ENCODE measurements at regions not wholly inside any gene's neighbourhood (a gene's known extent, or its start where the extent isn't known, plus 50 kb on each side); places are given as distances from the start of the nearest gene placed in this dataset.

DNA sequence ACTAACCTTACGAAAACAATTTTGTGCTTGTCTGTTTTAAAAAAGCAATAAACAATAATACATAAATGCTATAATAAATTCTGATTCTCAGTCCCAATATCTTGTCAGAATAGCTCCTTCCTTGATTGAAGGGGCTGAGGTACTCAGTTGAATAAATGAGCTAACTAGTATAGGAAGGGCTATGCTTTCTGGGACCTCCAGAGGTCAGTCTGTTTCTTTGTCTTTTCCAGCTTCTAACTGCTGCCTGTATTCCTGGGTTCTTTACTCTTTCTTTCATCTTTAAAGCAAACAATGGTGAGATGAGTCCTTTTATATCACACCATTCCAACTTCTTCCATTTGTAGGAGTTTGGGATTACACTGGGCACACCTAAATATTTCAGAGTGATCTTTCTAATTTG is 1297.0 kb upstream of the ATXN8OS start:
- TF ChIP-seq, protein P1, sequence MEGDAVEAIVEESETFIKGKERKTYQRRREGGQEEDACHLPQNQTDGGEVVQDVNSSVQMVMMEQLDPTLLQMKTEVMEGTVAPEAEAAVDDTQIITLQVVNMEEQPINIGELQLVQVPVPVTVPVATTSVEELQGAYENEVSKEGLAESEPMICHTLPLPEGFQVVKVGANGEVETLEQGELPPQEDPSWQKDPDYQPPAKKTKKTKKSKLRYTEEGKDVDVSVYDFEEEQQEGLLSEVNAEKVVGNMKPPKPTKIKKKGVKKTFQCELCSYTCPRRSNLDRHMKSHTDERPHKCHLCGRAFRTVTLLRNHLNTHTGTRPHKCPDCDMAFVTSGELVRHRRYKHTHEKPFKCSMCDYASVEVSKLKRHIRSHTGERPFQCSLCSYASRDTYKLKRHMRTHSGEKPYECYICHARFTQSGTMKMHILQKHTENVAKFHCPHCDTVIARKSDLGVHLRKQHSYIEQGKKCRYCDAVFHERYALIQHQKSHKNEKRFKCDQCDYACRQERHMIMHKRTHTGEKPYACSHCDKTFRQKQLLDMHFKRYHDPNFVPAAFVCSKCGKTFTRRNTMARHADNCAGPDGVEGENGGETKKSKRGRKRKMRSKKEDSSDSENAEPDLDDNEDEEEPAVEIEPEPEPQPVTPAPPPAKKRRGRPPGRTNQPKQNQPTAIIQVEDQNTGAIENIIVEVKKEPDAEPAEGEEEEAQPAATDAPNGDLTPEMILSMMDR (conservative IDR thresholded peaks at IDR 0.05; ENCODE audit: low read length), result no peak
- H3K4me3 ChIP-seq (ENCODE audit: low read length), result no peak overlapping the region
- no peak for DNase-seq (ENCODE audit: low read depth)

DNA sequence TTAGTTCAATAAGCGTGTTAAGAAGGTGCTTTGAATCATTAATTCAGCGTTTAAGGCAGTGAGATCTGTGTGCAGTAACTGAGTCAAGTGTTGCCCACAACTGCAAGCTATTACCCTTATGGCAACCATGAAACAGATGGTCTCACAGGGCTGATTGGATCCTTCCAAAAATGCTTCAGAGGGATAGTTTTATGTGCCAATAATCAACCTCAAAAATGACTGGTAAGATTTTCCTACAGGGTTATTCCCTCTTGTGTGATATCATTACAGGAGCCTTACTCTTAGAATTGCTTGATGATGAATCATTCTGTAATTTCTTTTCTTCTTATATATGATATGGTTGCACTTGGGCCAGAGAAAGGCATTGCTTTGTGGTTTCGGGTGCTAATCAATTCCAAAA is 1299.2 kb upstream of the ATXN8OS start:
- no peak for DNase-seq (ENCODE audit: low read depth)
- H3K4me3 ChIP-seq (ENCODE audit: low read length), result no peak overlapping the region
- TF ChIP-seq, protein P1 (conservative IDR thresholded peaks at IDR 0.05; ENCODE audit: low read length), result no peak

DNA sequence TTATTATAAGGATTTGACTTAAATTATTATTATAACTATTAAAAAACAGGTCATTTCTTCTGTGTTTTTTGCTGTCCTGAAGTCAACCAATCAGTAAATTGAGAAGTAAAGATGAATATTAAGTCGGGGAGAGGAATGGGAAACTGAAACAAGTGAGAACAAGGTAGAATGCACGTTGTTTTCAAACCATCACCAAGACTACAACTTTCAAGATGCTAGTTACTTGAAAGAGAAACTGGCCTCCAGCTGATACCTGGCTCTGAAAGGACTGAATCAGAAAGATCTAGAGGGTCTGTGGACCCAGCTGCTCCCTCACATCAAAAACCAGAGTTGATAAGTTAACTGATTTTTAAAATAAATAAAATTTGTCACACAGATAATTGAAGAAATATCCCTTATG is 1301.5 kb upstream of the ATXN8OS start:
- no peak for DNase-seq (ENCODE audit: low read depth)
- no peak overlapping the region for H3K4me3 ChIP-seq (ENCODE audit: low read length)
- TF ChIP-seq, protein P1 (conservative IDR thresholded peaks at IDR 0.05; ENCODE audit: low read length), result no peak

DNA sequence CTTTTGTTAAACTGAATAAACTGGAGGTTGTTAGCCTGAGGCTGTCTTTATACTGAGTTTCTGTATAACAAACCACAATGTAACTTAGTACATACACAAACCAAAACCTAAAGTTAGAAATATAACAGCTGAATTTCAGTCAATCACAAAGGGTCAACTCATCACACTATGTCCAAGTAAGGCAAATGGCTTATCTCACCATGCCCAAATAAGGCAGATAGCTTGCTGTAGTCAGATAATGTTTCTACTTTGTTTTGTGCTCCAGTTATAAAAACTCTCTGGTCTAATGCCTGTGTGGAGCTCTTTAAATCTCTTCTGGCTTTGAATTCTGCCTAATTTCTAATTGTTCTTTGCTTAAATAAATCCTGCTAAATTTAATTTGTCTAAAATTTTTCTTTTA is 1323.4 kb upstream of the ATXN8OS start:
- H3K4me3 ChIP-seq (ENCODE audit: low read length), result no peak overlapping the region
- DNase-seq (ENCODE audit: low read depth), result no peak
- TF ChIP-seq, protein P1 (conservative IDR thresholded peaks at IDR 0.05; ENCODE audit: low read length), result no peak

DNA sequence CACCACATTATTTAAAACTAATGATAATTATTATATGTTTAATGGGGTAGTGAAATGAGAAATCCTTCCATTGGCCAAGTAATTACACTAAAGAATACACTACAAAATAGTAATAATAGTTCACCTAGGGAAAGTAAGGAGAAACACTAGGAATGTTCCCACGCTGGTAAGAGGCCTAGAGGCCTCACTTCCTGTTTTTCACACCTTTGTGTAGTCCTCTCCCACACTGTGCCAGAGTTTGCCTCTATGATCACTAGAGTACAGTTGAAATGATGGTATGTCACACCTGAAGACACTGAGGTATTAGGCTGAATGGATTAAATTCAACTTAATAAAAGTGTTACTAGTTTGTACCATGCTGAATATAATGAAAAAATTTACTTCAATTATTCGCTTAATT is 1348.0 kb upstream of the ATXN8OS start:
- DNase-seq (ENCODE audit: low read depth), result no peak
- TF ChIP-seq, protein P1 (conservative IDR thresholded peaks at IDR 0.05; ENCODE audit: low read length), result no peak
- no peak overlapping the region for H3K4me3 ChIP-seq (ENCODE audit: low read length)

DNA sequence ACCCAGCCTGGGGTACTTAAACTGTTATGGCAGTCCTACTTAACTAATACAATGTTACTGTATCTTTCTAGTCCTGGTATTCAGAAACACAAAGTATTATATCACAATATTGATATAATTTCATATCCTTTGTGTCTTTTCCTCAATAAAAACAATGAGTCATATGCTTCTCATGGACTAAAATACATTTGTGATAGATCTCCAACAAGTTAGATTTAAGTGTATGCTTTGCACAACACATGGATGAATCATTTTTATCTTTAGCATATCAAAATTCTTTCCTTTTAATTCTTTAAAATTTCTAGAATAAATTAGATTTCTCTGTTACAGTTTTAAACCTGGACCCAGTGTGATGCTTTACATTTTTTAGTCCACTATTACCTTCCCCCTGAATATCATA is 1357.8 kb upstream of the ATXN8OS start:
- TF ChIP-seq, protein P1 (conservative IDR thresholded peaks at IDR 0.05; ENCODE audit: low read length), result no peak
- DNase-seq (ENCODE audit: low read depth), result no peak
- no peak overlapping the region for H3K4me3 ChIP-seq (ENCODE audit: low read length)

DNA sequence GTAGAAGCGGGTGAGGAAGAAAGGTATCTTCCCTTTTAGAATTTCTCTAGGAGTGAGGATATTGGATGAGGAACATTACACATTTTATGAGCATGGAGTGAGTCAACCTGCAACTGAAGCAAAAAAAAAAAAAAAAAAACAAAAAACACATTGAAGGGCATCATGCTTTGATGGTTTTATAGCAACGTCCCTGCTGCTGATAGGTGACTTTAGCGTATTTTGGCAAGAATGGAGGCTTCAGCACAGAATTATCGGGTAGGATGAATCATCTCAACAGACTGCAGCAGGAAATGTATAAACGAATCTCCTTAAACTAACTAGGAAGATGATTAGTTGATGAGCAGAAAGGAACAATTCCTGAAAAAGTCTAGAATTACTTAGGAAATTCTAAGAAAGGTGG is 1359.6 kb upstream of the ATXN8OS start:
- no peak for DNase-seq (ENCODE audit: low read depth)
- TF ChIP-seq, protein P1 (conservative IDR thresholded peaks at IDR 0.05; ENCODE audit: low read length), result no peak

More for the DNA sequence above, 1359.6 kb upstream of the ATXN8OS start:
- H3K4me3 ChIP-seq (ENCODE audit: low read length), result no peak overlapping the region

Data from AG10803 (cell line).